ENCODE measurements at regions not wholly inside any gene's neighbourhood (a gene's known extent, or its start where the extent isn't known, plus 50 kb on each side); places are given as distances from the start of the nearest gene placed in this dataset.

DNA sequence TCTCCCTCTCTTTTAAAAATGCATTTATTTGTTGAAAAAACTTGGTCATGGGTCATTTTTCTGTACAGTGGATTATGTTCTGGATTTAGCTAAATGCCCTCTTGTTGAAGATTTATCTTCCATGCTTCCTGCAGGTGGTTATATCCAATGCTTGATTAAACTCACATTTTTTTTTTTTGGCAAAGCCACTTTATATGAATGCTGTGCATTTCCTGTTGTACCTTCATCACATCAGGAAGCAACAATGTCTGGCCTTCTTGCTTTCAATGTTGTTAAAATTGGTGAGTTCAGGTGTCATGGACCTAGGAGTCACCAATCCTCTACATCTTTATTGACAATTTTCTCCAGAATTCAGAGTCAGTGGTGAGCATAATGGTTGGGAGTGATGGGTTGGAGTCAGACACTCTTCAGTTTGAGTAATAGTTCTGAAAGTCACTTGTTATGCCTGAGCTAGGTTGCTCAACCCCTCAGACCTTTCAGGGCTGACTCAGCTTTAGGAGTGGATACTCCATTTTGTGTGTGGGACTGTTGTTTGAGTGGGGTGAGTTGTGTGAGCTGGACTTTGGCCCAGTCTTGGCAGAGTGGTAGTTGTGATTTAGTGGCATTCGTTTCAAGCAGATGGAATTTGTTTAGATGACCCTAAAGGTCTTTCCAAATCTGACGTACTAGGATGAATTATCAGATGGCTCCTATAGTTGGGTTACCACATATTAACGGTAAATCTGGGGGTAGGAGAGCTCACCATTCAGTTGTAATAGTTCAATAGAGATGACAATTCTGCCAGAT is 213.5 kb upstream of the ZNF32 start:
- TF ChIP-seq, protein P1, sequence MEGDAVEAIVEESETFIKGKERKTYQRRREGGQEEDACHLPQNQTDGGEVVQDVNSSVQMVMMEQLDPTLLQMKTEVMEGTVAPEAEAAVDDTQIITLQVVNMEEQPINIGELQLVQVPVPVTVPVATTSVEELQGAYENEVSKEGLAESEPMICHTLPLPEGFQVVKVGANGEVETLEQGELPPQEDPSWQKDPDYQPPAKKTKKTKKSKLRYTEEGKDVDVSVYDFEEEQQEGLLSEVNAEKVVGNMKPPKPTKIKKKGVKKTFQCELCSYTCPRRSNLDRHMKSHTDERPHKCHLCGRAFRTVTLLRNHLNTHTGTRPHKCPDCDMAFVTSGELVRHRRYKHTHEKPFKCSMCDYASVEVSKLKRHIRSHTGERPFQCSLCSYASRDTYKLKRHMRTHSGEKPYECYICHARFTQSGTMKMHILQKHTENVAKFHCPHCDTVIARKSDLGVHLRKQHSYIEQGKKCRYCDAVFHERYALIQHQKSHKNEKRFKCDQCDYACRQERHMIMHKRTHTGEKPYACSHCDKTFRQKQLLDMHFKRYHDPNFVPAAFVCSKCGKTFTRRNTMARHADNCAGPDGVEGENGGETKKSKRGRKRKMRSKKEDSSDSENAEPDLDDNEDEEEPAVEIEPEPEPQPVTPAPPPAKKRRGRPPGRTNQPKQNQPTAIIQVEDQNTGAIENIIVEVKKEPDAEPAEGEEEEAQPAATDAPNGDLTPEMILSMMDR (IDR thresholded peaks at IDR 0.05; ENCODE audit: insufficient read depth, low read length, severe bottlenecking): no peak
- DNase-seq (ENCODE audit: low read depth): no peak
- Histone ChIP-seq H3K4me3 (ENCODE audit: low read depth, low read length) (no peak overlapping the region), H3K27me3 (ENCODE audit: control insufficient read depth, insufficient read depth, low read length) (no peaks in the 10 kb centered on the region), H3K36me3 (ENCODE audit: control insufficient read depth, insufficient read depth, low read length) (no peaks in the 10 kb centered on the region)
- FAIRE-seq: no peak

DNA sequence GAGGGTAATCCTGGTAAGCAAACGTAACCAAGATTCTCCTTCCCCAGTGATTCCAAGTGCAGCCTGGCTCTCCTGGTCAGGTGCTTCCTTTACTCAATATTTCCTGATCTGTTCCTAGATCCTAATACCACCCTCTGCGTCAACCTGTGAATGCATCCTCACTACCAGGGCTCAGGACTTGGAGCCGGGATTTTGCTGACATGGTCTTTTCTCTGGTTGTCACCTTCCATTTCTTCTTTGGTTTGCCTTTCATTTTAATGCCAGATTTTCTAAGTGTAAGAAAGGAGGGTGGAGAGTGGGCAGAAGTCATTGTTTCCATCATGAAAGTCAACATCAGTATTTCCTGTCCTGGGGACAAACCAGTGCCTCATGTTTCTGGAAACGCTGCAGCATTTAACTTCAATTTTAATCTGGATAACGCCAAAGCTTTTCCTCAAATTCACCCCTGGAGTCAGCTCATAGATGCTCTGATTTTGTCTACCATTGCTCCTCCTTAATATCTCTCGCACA is 210.4 kb upstream of the ZNF32 start:
- TF ChIP-seq, protein P1 (IDR thresholded peaks at IDR 0.05; ENCODE audit: insufficient read depth, low read length, severe bottlenecking): no peak
- H3K4me3 ChIP-seq (ENCODE audit: low read depth, low read length): no peak overlapping the region
- DNase-seq (ENCODE audit: low read depth): no peak
- no peaks in the 10 kb centered on the region for H3K36me3 ChIP-seq (ENCODE audit: control insufficient read depth, insufficient read depth, low read length)
- no peaks in the 10 kb centered on the region for H3K27me3 ChIP-seq (ENCODE audit: control insufficient read depth, insufficient read depth, low read length)
- FAIRE-seq: no peak

DNA sequence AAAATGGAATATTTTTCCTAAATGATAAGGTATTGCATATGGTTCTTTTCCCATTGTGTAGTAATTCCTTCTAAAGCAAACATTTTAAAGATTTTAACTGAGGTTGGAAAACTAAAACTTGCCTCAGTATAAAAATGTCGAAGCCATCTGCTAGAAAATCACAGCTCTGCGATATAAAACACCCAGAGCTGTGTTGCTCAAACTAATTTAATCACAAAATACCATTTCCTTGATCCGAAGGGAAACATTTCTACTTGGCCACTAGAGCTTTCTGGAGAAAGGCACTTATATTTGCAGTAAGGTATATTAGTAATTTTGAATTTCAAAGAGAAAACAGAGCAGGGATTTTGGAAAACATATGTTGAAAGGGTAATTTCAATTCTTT is 209.2 kb upstream of the ZNF32 start:
- DNase-seq (ENCODE audit: low read depth) (no peak), FAIRE-seq (no peak)
- TF ChIP-seq, protein P1 (IDR thresholded peaks at IDR 0.05; ENCODE audit: insufficient read depth, low read length, severe bottlenecking): no peak
- Histone ChIP-seq H3K27me3 (ENCODE audit: control insufficient read depth, insufficient read depth, low read length) (no peaks in the 10 kb centered on the region), H3K4me3 (ENCODE audit: low read depth, low read length) (no peak overlapping the region), H3K36me3 (ENCODE audit: control insufficient read depth, insufficient read depth, low read length) (no peaks in the 10 kb centered on the region)

DNA sequence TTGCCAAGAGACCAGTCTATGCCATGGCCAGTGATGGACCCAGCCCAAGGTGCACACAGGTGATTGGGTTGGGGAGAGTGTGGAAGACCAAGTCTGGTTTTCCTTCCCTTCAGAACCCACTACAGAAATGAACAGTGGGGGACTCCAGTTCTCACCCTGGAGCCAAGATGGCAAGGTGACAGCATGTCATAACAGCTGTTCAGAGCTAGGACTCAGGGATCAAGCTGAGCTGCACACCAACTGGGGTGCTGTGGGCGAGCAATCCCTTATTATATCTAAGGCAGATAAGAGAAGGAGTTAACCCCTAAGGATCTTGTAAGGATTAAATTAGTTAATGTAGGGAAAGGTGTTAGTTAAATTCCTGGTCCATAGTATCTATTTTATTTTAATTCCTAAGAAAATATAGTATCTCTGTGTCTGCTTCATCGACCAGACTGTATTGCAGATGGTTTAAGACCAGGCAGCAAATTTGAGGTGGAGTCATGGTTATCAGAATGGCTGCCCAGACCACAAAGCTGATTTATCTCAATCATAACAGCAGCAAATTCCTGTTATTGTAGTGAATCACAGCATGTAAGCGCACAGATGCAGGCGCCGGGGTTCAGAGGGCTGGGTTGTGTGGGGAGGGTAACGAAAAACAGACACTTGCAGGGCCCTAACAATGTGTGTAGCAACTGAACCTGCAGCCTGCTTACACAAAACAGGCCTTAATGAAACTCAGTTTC is 208.7 kb upstream of the ZNF32 start:
- FAIRE-seq: no peak
- Histone ChIP-seq H3K27me3 (ENCODE audit: control insufficient read depth, insufficient read depth, low read length) (no peaks in the 10 kb centered on the region), H3K36me3 (ENCODE audit: control insufficient read depth, insufficient read depth, low read length) (no peaks in the 10 kb centered on the region), H3K4me3 (ENCODE audit: low read depth, low read length) (no peak overlapping the region)
- no peak for DNase-seq (ENCODE audit: low read depth)
- TF ChIP-seq, protein P1 (IDR thresholded peaks at IDR 0.05; ENCODE audit: insufficient read depth, low read length, severe bottlenecking): no peak

DNA sequence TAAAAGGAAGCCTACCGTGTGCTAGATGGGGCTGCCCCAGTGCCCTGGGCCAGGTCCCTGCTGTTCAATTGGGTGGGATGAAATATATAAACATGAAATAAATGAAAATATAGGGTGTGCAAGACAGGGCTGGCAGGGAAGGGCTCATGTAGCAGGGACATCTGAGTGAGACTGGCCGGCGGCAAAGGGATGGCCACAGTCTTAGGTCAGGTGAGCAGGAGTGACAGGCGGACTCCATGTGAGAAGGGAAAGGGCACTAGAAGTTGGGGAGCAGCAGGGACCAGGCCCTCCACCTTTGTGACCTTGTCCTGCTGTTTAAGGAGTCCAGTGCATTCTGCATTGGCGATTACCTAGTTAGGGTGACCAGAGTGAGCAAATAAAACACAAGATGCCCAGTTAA is 207.6 kb upstream of the ZNF32 start:
- TF ChIP-seq, protein P1 (IDR thresholded peaks at IDR 0.05; ENCODE audit: insufficient read depth, low read length, severe bottlenecking): no peak

More for the DNA sequence above, 207.6 kb upstream of the ZNF32 start:
- no peak overlapping the region for H3K4me3 ChIP-seq (ENCODE audit: low read depth, low read length)
- FAIRE-seq: no peak
- no peak for DNase-seq (ENCODE audit: low read depth)
- H3K36me3 ChIP-seq (ENCODE audit: control insufficient read depth, insufficient read depth, low read length): no peaks in the 10 kb centered on the region
- H3K27me3 ChIP-seq (ENCODE audit: control insufficient read depth, insufficient read depth, low read length): no peaks in the 10 kb centered on the region

Measured in bronchial epithelial cell (primary cell).